Mucosa of rectum (tissue), 2 donors: ENCODE measurements at regions not wholly inside any gene's neighbourhood (a gene's known extent, or its start where the extent isn't known, plus 50 kb on each side); places are given as distances from the start of the nearest gene placed in this dataset.

ENCODE experiments used
- H3K27ac ChIP-seq, 2 donors: one replicate each; pipeline ENCODE4 v1.7.0; 2013; ENCODE audit warnings: inconsistent platforms in 2 of 2, low read depth in 2 of 2, low read length in 2 of 2
- H3K27me3 ChIP-seq, 2 donors: one replicate each; pipeline ENCODE4 v1.7.0; 2013; ENCODE audit warnings: low read length in 2 of 2; ENCODE audit not compliant: control insufficient read depth in 2 of 2, insufficient read depth in 2 of 2
- H3K36me3 ChIP-seq, 2 donors: one replicate each; pipeline ENCODE4 v1.7.0; 2013; ENCODE audit warnings: low read length in 2 of 2; ENCODE audit not compliant: control insufficient read depth in 2 of 2, insufficient read depth in 2 of 2
- H3K4me1 ChIP-seq, 2 donors: one replicate each; pipeline ENCODE4 v1.7.0; 2013; ENCODE audit warnings: low read length in 2 of 2, mild to moderate bottlenecking in 1 of 2; ENCODE audit not compliant: control insufficient read depth in 2 of 2, insufficient read depth in 2 of 2
- H3K4me3 ChIP-seq, 2 donors: one replicate each; pipeline ENCODE4 v1.7.0; 2013; ENCODE audit warnings: low read length in 2 of 2
- H3K9ac ChIP-seq, 2 donors: one replicate each; pipeline ENCODE4 v1.7.0; 2013; ENCODE audit warnings: low read length in 2 of 2, low read depth in 1 of 2, mild to moderate bottlenecking in 1 of 2
- H3K9me3 ChIP-seq, 2 donors: one replicate each; pipeline ENCODE4 v1.7.0; 2013; ENCODE audit warnings: low read length in 2 of 2; ENCODE audit not compliant: control insufficient read depth in 2 of 2
- donor health status: healthy.
- donor health status: Normal muscosa, but diverticular disease.

DNA sequence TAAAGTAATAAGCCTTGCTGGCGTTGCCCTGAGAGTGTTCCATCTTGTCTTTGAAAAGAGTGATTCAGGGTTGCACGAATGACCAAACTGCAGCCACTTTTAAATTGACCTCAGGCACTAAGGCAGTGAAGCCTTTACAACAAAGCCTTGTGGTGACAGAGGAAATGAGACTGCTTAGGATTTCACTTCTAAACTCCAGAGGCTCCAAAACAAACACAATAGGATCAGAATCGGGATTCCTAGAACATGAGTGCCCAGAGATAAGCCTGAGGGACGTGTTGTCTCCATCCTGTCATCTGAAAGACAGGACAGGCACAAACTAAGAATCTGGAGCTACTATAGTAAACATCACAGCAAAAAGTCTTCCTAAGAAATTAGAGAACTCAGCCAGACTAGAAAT, 405.2 kb downstream of the PPARGC1A start:
- no peaks in the 10 kb centered on the region for H3K36me3 ChIP-seq
- no peak overlapping the region for H3K9ac ChIP-seq
- no peaks in the 10 kb centered on the region for H3K9me3 ChIP-seq
- H3K27ac ChIP-seq = no peak overlapping the region
- no peak overlapping the region for H3K4me3 ChIP-seq
- no peaks in the 10 kb centered on the region for H3K4me1 ChIP-seq
- H3K27me3 ChIP-seq = no peaks in the 10 kb centered on the region

DNA sequence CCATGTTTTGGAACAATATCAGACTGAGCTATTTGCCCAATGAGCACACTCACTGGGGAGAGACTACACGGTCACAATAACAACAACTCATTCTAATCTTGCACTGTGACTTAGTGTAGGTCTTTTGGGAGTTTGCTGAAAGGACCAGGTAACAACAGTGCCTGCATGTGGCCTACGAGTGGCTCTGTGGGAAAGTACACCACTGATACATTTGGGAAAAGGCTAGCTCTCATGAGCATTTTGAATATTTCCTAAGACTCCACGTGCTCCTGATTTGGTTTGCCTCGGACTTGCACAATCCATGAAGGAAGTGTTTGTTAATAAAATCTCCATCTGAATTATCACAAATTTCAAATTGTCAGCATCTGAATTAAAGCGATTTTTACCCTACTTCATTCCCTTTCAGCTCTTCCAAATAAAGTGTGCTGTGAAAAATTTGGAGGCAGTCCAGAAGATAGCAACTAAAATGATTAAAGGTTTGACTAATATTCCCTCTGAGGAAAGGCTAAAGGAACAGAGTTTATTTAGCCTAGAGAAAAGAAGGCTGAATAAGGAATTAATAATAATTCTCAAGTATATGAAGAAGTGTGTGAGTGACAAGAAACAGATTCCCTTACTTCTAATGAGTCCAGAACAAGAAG, 406.4 kb downstream of the PPARGC1A start:
- no peak overlapping the region for H3K27ac ChIP-seq

DNA sequence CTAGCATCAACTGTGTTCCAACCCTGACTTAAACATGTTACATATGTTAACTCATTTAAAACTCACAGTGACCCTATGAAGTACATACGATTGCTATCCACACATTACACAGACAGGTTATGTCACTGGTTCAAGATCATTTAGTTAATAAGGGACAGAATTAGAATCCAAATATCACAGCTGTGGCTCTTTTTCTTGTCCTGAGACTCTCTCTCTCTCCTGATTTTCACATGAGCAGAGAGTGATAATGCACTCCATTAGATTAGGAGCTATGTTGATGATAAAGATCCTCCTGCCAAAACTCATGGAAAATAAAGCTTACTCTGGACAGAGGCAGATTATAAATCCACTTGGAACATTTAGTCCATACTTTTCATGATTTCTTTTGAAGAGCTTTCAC, 408.3 kb downstream of the PPARGC1A start:
- H3K4me3 ChIP-seq = no peak overlapping the region
- no peaks in the 10 kb centered on the region for H3K9me3 ChIP-seq
- no peak overlapping the region for H3K27ac ChIP-seq
- H3K9ac ChIP-seq = no peak overlapping the region
- H3K36me3 ChIP-seq = no peaks in the 10 kb centered on the region
- no peaks in the 10 kb centered on the region for H3K4me1 ChIP-seq
- H3K27me3 ChIP-seq = no peaks in the 10 kb centered on the region

More for the DNA sequence above, 406.4 kb downstream of the PPARGC1A start:
- Histone ChIP-seq H3K4me3 (no peak overlapping the region), H3K9me3 (no peaks in the 10 kb centered on the region), H3K36me3 (no peaks in the 10 kb centered on the region), H3K9ac (no peak overlapping the region), H3K27me3 (no peaks in the 10 kb centered on the region), H3K4me1 (no peaks in the 10 kb centered on the region)

DNA sequence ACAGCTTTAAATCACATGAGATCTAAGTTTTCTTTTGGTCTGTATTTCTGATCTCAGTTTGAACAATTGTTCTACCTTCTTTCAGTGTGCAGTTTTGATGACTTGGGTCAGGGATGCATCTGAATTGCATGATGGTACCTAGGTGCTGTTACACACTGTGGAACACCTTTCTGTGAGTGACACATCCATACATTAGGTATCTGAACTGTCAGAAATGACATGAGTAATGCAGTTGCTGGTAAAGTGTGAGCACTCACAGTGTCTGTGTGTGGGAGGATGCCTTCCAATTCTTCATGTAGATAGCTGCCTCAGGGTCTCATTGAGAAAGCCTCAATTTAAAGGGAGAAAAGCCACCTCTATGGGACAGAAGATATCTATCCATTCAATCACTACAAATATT, 411.9 kb downstream of the PPARGC1A start:
- H3K27me3 ChIP-seq = no peaks in the 10 kb centered on the region
- no peaks in the 10 kb centered on the region for H3K36me3 ChIP-seq
- no peaks in the 10 kb centered on the region for H3K9me3 ChIP-seq
- no peak overlapping the region for H3K9ac ChIP-seq
- no peak overlapping the region for H3K4me3 ChIP-seq
- no peak overlapping the region for H3K27ac ChIP-seq
- H3K4me1 ChIP-seq = no peaks in the 10 kb centered on the region

DNA sequence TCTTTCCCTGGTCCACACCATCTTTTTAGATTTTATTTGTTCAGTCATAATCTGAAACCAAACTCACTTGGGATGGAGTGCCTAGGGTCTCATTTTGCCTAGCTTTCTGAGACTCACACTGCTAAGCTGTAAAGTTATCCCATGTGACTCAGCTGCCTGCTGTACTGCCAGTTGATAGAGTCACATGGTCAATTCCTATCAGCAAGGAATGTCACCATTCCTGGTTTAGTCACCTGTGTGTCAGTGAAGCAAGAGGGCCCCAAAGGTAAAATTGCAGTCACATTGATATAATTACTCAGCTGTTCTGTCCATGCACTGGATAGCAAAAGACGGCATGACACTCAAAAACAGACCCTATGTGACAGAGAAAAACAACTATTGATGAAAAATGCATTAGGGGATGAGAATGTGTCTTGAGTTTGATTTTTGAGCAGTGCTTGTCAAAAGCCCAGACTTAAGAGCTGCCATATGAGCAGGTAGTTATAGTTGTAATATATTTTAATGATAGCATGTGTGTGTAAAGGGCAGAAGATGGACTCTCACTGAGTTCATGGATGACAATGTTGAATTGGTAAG, 413.2 kb downstream of the PPARGC1A start:
- Histone ChIP-seq H3K9ac (no peak overlapping the region), H3K4me1 (no peaks in the 10 kb centered on the region), H3K27me3 (no peaks in the 10 kb centered on the region), H3K36me3 (no peaks in the 10 kb centered on the region), H3K4me3 (no peak overlapping the region), H3K9me3 (no peaks in the 10 kb centered on the region), H3K27ac (no peak overlapping the region)

DNA sequence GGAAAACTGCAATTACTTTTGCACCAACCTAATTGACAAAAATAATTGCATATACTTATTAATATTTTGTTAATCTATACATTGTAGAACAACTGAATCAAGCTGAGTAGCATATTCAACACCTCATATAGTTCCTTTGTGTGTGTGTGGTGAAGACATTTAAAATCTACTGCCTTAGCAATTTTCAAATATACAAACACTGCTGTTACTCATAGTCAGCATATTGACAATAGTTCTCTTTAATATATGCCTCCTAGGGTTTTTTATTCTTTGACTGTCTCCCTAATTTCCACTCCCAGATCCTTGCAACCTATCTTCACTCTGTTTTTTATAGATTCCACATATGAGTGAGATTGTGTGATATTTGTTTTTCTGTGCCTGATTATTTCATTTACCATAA, 426.8 kb downstream of the PPARGC1A start:
- H3K27ac ChIP-seq = no peak overlapping the region
- no peak overlapping the region for H3K9ac ChIP-seq
- no peaks in the 10 kb centered on the region for H3K27me3 ChIP-seq
- no peaks in the 10 kb centered on the region for H3K9me3 ChIP-seq
- no peaks in the 10 kb centered on the region for H3K4me1 ChIP-seq
- no peaks in the 10 kb centered on the region for H3K36me3 ChIP-seq
- no peak overlapping the region for H3K4me3 ChIP-seq

DNA sequence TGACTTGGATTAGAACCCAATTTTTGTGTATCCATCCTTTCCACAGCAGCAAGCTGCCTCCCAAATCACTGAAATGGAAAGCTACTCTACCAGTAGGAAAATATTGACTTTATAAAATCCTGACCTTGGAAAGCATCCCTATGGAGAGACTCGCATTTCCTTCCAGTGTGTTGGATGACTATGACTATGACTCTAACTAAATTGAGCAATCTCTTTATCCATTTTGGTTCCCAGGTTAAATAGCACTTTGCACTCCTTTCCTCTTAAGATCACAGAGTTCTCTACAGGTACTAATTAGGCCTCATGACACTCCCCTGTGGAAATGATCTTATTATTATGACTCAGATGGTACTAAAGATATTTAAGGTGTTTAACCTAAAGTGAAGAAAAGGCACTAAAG, 431.8 kb downstream of the PPARGC1A start:
- Histone ChIP-seq H3K27ac (no peak overlapping the region), H3K9ac (no peak overlapping the region), H3K36me3 (no peaks in the 10 kb centered on the region), H3K9me3 (no peaks in the 10 kb centered on the region), H3K4me1 (no peaks in the 10 kb centered on the region), H3K27me3 (no peaks in the 10 kb centered on the region), H3K4me3 (no peak overlapping the region)

DNA sequence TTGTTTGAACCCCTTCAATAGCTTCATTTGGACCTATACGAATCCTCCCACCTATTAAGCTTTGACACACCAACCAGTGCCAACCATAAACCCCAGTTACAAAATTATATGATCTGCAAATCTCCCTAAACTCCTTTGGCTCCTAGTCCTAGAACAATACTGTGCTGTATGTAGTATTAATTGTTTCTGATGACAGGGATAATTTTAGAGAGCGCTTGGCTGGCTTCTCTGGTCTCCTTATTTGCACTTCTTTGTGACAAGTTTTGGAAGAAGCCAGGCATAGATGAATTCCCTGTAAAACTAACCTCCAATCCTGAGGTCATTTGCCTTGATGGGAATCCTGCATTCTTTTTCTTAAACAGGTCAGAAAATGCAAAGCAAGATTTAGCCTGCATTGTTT, 433.0 kb downstream of the PPARGC1A start:
- no peaks in the 10 kb centered on the region for H3K9me3 ChIP-seq
- no peak overlapping the region for H3K4me3 ChIP-seq
- H3K4me1 ChIP-seq = no peaks in the 10 kb centered on the region
- no peaks in the 10 kb centered on the region for H3K27me3 ChIP-seq
- no peak overlapping the region for H3K9ac ChIP-seq
- no peaks in the 10 kb centered on the region for H3K36me3 ChIP-seq
- no peak overlapping the region for H3K27ac ChIP-seq

DNA sequence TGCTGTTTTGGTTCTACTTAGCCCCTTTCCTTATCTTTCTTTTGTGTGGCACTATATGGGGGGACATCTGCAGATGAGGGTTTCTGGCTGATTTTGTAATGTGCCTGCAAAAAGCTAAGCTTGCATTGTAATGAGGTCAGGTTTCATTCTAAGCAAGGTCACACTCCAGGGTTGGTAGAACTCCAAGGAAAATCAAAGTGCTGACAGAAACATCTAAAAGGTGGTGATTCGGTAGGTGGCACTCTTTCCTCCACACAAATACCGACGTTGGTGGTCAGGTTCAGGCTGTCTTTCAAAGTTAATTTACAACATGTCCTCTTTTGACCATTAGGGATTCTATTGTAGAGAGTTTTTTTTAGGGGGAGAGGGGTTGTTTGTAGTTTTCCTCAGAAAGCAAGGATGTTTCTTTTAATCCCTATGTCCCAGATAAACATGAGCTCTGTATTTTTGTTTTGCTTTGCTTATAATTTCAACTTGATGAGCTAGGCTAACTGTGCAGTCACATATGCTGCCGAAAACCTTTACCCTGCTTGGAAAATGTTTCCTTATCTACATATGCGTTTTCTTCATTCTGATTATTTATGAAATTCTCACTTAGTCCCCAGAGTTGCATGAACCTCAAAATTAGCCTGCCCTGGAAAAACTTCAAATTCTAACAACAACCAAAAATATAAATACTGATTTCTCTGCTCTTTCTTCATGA, 434.2 kb downstream of the PPARGC1A start:
- H3K36me3 ChIP-seq = no peaks in the 10 kb centered on the region
- H3K9me3 ChIP-seq = no peaks in the 10 kb centered on the region
- no peak overlapping the region for H3K27ac ChIP-seq
- no peak overlapping the region for H3K4me3 ChIP-seq
- no peaks in the 10 kb centered on the region for H3K4me1 ChIP-seq
- H3K9ac ChIP-seq = no peak overlapping the region
- H3K27me3 ChIP-seq = no peaks in the 10 kb centered on the region

DNA sequence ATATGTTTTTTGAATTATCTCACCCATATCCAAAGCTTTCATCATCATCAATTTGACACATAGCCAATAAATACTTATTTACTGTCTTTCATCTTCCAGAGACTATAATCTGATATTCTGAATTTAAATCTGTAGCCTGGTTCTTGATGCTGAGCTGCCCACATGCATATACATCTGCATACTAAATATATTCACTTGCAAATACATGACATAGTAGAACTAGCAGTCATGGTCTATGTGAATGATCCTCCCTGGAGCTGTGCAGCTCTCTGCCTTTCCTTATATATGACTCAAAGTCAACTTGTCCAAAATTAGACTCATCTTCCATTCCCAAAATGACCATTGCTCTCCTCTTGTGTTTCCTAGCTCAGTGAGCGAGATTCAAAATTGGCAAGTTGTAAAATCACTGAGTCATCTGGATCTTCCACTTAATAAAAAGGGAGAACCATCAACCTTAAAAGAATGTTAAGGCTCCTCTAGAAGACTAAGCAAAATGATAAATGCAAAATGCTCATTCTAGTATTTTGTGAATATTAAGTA, 448.2 kb downstream of the PPARGC1A start:
- Histone ChIP-seq H3K4me3 (no peak overlapping the region), H3K4me1 (no peaks in the 10 kb centered on the region), H3K27ac (no peak overlapping the region), H3K9ac (no peak overlapping the region), H3K9me3 (no peaks in the 10 kb centered on the region), H3K27me3 (no peaks in the 10 kb centered on the region), H3K36me3 (no peaks in the 10 kb centered on the region)
